Stimulated activated CD8-positive, alpha-beta memory T cell treated with anti-CD3 and anti-CD28 coated beads, Interleukin-4, amount 100 ng/mL, for 48 hours (primary cell): ENCODE measurements at regions not wholly inside any gene's neighbourhood (a gene's known extent, or its start where the extent isn't known, plus 50 kb on each side); places are given as distances from the start of the nearest gene placed in this dataset.

Experiments
- DNase-seq: peaks from one replicate; pipeline ENCODE4 v3.0.0-alpha.2; 2020

DNA sequence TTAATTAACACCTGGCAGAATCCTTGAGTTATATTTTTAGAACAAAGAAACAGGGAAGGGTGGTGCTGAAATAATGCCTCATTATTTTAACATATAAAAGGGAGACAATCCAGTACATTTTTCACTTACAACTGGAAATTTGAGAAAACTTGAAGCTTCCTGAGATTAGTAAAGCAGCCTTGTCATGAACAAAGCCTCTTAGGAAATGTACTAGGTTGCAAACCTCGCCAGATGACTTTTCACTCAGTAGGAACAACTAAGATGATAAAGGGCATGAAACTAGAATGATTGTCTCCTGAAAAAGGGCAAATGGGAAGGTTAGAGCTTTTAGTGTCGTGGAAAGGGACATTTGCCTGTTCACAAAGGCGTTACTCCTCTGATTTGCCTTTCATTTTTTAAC lies 289.6 kb downstream of the ETS1 start:
- DNase-seq, result no peak

DNA sequence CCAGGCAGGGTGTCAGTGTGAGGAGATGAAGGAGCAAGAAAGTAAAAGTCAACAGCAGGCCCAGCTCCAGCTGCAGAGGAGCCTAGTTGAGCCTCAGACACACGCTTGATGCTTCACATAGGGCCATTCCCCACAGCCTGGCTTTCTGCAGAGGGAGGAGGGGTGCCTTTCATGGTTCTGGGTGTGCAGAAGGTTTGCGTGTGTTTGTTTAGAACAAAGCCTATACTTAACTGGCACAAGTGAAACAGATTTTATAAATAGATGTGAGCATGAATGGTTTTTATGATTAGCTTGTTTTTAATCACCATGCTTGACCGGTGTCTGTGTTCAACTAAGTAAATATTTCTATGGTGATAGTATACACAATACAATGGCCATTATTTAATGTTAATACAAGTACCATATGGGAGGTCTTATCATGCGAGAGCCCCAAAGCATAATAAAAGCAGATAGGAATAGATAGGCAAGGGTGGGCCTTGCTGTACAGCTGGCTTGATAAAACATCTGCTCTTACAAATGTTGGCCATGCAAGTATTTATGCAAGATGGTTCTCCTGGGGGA lies 290.2 kb downstream of the ETS1 start:
- DNase-seq, result no peak

DNA sequence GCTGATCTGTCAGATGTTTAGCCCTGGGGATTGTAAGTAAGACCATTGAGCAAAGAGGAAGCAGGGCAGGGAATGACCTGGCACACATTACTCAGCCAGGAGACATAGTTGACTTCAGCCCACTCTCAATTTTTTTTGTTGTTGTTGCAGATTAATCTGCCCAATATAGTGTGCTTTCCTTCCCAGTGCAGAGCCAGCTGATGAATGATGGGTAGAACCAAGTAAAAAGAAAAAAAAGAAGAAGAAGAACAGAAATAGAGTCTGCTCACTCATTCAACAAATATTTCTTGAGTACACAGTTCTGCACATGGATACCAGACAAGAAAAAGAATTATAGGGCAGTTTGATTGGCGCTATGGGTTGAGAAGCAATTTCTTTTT lies 292.7 kb downstream of the ETS1 start:
- DNase-seq, result no peak

DNA sequence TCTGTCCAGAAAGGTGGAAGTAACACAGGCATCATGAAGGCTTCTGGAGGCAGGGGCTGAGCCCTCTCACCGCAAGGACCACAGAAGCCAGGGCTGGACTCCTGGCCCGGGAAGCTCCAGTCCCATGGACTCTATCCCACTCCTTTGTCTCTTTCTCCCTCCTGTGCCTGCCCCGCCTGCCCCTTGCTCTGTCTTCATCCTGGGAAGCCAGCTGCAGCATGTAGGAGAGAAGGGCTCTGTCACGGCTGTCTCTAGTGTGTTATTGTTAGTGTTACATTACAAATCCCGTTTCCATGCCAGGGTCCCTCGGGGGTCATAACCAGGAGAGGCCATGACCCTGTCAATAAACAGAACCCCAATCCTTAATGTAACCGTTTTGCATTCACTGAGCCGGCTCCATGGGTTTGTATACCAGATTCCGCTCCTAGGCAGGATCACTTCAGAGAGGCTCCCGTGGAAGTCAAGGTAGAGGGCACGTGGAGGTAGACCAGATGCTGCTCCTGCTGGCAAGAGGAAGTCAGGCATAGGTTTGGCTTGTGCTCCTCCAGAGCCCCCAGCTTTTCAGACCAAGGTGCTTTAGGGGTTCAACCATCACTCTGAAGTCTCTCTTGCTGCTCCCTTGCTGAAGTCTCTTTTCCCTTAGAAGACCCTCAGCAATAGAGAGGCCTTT lies 293.2 kb downstream of the ETS1 start:
- no peak for DNase-seq

DNA sequence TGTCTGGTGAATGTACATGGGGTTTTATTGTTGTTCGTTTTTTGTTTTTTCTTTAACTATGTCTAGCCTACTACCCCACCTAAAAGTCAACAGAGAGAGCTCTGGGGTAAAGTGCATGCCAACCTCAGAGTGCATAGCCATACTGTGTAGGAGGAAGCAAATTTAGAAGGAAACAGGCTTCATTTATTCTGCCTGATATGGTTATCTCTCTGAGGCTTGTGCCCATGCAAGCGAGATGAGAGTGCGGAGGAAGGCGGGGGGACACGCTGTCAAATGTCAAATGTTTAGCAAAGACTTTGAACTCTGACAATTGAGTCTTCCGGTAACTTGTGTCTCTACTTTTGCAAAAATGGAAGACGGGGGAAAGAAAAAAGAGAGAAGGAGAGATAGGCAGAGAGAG lies 295.5 kb downstream of the ETS1 start:
- peak; percentile 72 for DNase-seq

DNA sequence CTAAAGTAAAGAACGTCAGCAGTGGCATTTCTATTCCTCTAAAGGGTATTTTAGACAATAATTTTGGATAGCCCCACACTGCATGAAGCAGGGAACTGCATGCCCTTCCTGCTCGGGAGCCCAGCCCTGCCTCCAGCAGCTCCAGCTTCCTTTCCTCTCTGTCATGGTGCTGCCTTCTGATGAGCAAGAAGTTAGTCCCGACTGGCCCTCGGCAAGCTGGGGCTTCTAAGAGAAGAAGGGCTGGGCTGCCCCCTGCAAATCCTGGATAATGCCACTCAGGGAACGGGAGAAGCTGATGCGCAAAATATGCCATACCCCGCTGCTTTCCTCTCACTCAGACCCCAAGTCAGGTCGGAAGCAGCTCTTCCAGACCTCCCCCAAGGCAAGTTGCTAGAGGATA lies 296.4 kb downstream of the ETS1 start:
- peak; percentile 57 for DNase-seq

DNA sequence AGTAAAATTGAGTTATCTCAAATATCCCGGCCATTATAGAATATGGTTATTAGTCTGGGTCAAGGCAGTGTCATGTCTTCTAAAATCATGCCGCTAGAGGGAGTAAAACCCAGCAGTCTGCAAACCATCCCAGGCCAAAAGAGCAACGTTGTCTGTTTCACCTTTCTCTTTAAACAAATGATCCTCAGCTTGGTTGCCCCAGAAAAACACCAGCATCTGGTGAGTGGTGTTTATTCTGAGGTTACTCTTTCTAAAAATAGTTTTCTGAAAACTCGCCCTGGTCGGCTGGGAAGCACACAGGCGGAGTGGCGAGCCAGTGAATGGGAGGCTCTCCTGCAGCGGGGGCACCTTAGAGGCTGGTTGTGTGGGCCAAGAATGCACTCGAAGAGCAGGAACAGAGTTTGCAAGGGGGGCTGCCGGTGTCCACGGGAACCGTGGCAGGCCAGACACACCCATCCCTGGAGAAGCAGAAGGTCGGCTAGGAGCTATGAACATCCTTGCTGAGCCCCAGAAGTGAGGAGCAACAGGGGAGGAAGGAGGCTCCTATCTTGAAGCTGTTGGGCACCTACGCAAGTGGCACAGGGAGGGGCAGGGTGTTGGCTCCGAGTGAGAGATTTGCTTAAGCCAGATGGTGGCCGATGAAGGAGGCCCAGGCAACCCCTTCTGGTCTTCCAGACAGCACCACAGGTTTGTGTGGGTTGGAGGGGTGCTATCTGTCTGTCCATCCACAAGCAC lies 297.1 kb downstream of the ETS1 start:
- DNase-seq, result peak; percentile 80

DNA sequence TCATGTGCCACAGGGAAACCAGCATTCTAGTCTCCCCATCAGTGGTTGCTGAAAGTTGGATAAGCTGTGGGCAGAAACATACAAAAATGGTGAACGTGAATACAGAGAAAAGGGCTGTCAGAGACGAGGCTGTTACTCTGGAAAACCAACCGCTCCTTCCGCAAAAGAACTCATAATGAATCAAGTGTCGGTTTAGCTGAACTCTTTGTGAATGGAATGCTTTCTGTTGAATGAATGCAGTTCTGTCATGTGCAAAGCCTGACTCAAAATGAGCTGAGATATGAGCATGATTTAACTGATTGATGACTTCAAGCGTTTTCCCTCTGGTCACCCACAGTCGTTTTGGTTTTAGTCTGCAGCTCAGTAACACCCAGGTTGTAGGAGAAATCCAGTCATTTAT lies 298.3 kb downstream of the ETS1 start:
- DNase-seq, result peak; percentile 55

DNA sequence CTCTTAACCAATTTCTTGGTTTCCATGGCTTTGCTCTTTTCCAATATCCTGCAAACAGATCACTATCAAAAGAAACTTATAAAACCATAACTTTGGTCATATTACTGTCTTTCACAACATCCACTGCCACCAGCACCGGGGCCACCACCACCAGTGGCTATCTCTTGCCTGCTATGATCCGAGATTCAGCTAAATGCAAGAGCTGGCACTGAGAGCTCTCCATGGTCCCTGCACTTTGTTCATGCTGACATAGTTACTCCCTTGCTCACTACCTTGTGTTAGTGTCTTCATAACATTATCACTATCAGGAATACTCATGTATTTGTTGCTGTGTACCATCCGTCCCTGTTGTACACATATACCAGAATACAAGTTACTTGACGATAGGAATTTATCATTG lies 299.0 kb downstream of the ETS1 start:
- no peak for DNase-seq

DNA sequence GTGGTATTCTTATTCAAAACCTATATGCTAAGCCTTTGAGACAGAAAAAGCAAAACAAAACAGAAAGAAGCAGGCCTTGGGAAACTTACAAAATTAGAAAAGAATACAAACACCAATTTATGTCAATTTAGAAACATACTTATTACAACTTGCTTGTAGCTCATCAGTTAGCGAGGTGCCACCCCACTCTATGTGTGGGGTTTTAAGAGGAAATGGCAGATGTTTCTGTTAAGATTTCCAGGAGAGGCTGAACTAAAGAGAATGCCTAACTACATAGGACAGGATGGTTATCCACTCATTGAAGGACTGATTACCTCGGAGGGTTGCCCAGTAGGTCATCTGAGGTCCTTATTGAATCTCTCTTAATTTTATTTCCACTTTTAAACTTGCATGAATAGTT lies 302.0 kb downstream of the ETS1 start:
- no peak for DNase-seq

DNA sequence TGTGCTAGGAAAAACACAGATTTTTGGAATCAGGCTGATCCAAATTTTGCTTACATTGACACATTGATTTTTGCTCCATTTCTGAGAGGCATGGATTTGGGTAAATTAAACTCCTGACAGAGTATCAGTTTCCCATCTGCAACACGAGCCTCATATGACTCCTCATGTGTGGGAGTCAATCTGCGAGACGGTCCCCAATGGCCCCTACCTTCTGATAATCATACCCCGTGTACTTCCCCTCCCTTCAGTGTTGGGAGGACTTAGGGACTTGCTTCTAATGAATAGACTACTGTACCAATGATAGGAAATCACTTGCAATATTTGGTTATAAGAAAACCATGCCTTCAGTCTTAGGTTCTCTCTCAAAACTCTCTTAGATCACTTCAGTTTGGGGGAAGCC lies 302.7 kb downstream of the ETS1 start:
- no peak for DNase-seq

DNA sequence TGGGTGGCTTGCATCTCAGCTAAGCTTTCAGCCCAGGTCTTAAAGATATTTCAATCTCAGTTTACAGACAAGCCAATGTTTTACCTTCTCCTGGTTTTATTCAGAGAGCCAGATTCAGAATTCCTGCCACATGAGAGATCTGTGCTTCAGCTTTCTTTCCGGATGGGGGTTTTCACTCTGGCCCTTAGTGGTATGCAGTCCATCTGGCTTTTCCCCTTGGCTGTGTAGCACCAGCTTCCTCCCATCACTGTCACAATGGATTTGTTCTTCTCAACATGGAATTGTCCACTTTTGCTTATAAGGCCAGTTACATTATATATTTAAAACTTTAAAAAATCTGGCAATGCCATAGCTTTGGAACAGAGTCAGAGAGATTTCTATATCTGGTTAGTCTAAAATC lies 303.9 kb downstream of the ETS1 start:
- DNase-seq, result no peak

DNA sequence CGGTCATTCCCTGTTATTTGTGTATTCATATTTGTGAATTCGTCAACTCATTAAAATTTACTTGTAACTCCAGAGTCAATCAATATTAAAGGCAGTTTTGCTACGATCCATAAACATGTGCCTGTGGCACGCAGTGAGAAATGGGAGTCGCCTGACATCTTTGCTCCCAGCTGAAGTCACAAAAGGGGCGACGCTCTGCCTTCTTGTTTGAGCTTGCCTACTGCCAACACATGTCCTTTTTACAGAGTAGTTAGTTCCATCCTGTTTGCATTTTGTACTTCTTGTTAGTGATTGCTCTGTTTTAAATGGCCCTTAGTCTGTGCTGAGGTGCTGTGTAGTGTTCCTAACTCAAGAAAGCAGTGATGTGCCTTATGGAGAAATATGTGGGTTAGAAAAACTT lies 305.3 kb downstream of the ETS1 start:
- no peak for DNase-seq

DNA sequence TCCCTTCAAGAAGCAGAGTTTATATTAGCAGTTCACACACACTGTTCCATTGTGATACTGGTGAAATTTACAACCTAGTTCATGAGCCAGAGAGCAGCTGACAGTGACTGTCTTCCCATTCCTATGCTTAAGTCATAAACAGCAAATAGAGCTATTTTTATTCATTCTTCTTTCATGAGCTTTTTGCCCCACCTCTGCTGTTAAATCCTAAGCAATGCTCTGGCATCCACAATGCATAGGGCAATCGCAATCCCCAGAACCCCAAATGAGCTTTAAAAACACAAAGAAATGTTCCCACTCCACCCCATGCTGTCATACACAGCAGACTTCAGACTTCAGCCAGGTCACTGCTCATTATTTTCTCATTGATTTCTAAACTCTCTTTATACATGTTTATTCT lies 307.5 kb downstream of the ETS1 start:
- DNase-seq, result no peak

DNA sequence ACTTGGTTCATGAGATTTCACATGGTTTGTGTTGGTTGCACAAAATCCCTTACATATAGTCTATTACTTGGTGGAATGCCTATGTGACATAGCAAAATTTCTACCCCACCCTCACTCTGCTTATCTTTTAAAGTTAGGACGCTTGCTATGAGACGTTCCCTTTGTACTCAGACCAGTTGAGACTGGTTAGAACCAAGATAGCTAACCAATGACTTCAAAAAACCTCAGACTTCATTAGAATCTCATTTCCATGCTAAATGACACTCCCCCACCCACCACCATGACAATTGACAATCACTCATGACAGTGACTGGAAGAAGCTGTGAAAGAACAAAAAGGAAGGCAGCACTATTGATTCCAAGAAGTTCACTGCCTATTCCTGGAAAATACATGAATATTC lies 313.6 kb downstream of the ETS1 start:
- DNase-seq, result no peak

DNA sequence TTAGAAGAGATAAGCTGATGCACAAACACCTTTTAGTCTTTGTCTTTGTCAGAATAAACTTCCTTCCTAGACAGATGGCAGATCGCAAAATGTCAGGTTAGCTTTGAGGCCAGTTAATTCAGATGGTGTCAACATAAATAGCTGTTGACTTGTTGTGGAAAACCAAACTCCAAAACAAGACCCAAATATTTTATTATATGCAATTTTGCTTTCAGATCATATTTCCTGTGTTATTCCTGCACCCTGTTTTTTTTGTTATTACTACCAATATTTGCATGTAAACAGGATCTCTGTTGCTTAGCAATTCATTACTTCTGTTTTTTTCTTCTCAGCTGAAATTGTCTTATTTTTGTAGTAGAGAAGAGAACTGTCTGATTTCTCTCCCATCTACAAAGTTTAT lies 316.0 kb downstream of the ETS1 start:
- DNase-seq, result no peak

DNA sequence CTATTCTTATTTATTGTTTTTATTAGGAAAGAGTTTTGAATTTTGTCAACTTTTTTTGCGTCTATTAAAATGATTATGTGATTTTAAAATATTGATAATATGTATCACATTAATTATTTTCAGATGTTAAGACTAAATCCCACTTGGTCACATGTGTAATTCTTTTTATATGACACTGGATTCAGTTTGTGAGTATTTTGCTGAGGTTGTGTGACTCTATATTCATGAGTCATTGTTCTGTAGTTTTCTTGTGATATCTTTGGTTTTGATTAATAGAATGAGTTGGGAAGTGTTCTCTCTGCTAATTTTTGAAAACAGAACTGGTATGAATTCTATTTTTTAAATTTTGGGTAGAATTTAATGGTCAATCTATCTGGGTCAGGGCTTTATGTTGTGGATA lies 317.9 kb downstream of the ETS1 start:
- DNase-seq, result no peak

DNA sequence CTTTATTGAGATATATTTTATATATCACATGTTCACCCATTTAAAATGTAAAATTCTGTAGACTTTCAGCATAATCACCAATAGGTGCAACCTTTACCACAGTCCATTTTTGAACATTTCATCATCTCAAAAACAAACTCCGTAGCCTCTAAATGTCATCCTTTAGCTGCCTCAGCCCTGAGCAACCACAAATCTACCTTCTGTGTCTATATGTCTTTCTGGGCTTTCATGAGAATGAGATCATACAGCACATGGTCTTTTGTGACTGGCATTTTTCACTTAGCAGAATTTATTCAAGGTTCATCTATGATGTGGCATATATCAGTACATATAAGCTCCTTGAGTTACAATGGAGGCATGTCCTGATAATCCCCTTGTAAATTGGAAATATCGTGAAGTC lies 320.5 kb downstream of the ETS1 start:
- no peak for DNase-seq

DNA sequence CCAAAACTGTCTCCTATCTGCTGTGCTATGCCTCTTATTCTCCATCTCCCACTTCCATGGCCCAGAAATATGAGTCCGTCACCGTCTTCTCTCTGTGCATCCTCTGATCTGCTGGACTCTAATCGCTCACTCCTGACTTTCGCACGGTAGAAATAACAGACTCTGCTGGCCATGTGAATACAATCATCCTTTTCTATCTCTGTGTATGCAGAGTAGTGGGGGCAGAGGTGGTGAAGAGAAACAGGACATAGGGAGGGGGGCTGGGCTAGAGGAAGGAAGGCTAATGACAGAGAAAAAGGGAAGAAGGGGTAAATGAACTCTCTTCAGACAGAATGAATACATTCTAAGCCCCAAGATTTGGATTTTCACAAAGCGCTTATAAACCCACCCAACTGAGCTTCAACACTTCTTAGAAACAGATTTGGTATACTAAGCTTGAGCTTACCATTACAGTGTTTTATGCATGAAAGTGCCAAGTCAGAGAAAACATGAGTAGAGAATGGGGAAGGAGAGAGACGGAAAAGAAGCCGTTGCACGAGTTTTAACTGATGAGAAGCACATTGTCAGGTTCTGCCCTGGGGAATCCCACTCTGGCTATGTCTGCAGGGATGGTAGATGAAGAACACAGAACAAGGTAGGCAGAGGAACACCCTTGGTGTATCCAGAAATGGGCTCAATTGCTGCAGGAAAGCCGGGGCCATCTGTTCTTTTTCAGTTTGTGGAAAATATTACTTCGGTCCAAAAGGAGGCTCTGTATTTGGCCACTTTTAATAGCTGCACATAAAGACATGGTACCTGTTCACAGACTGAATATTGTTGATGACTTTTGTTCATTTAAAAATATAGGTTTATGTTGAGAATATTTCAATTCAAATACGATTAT lies 324.7 kb downstream of the ETS1 start:
- no peak for DNase-seq

DNA sequence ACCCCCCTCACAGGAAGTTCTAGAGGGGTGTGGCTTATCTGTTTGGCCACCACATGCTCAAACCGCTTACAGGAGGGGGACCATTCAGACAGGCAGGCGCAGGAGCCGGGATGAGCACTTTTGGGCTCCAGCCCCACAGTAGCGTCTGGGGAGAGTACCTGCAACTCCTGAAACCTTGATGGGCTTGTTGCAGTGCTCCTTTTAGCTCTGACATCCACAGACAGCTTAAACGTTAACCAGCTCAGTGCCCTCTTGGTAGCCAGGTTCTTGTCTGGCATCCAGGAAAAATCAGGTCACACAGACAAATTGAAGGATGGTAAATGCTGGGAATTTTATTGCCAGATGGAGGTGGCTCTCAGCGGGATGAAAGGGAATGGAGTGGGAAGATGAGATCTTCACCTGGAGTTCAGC lies 326.3 kb downstream of the ETS1 start:
- DNase-seq, result no peak

DNA sequence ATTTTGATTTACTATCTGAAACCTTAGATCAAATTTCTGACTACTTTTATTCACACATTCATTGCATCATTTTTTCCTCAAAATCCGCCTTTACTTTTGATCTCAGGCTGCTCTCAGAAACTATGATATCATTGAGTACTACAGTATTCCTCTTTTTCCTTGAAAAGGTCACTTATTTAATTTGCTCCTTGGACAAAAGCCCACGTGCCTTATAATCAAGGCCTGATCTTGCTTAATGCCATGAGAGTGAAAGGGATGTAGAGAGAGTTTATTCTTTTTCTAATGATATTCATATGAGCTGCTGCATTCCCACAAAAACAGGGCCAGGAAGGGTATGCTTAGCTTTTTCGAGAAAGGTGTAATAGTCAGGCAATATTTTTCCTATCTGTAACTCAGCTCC lies 327.0 kb downstream of the ETS1 start:
- no peak for DNase-seq

DNA sequence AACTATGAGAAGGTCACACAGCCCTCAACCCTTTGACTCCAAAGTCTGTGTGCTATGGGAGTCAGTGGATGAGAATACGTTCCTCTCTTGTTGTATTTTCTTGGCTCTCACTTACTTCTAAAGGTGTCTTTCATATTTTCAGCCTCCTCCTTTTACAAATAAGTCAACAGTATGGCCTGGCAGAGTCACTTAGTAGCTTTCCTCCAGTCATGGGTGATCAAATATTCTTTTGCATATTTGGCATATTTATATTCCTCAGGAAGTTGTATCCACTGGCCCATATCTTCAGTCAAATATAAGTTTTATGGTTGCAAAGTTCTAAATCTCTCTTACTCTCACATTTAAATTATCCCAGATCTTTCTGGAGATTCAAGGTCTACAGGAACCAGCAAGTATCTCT lies 327.5 kb downstream of the ETS1 start:
- no peak for DNase-seq

DNA sequence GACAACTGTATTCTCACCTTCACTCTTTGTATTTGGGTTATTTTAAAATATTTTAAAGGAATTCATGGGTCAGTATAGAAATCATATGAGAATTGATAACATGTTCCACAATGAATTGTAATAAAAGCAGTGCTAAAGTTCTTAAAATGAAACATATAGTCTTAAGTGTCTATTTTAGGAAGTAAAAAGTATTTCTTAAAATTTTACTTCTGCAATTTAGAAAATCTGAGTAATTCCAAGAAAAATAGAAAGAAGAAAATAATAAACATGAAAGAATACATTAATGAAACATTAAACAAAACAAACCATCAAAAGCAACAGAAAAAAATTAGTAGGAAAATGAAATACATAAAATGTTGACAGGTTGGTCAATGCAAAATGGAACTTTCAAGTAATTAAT lies 332.4 kb downstream of the ETS1 start:
- DNase-seq, result no peak

DNA sequence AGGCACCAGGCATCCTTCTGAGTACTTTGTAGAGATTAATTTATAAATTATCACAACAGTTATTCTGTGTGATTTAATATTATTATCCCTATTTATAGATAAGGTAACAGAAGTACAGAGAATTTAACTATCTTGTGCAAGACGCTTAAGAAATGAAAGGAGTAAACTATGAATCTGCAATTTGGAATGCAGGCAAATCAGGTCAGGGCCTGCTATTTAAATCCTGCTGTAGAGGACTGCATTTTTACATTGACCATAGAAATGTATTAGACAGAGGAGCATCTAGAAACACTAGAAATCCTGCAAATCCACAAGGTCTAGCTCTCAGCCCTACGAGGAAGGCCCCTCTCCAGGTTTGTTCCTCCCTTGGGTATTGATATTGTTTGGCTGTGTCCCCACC lies 336.2 kb downstream of the ETS1 start:
- no peak for DNase-seq
